GM12878 (cell line): ENCODE measurements at regions not wholly inside any gene's neighbourhood (a gene's known extent, or its start where the extent isn't known, plus 50 kb on each side); places are given as distances from the start of the nearest gene placed in this dataset.

Experiments
- ATAC-seq: fragments of 200-7000 bp; cut with Tn5 transposase; 3 replicates; pipeline ENCODE4 v1.9.1; 2020; ENCODE audit warnings: mild to moderate bottlenecking, moderate library complexity
- BruUV-seq: library from RNA; stranded (reverse); fragments of 400-500 nt; replicated peaks from 2 replicates; lab custom pipeline; 2021; lab: Mats Ljungman, UMichigan
- CTCF ChIA-PET: fragments of 300-600 bp; sonication (Branson Sonifier 250); formaldehyde crosslinking; extraction: SDS; loops from one replicate; lab custom pipeline; 2021; ENCODE audit warnings: inconsistent platforms; lab: Yijun Ruan, JAX
- POLR2A ChIA-PET: fragments of 350-600 bp; formaldehyde crosslinking; extraction: SDS; loops from one replicate; lab custom pipeline; 2021; ENCODE audit warnings: inconsistent platforms; lab: Charles Lee
- RAD21 ChIA-PET: fragments of 300-600 bp; sonication (Branson Sonifier 250); formaldehyde crosslinking; loops from one replicate; lab custom pipeline; 2023; ENCODE audit warnings: antibody characterized with exemption; ENCODE audit not compliant: unreplicated experiment; lab: Charles Lee
- SMC1A ChIA-PET: fragments of 300-600 bp; sonication (Branson Sonifier 250); formaldehyde crosslinking; loops from one replicate; lab custom pipeline; 2023; ENCODE audit not compliant: unreplicated experiment, uncharacterized antibody; lab: Charles Lee
- DNase-seq: peaks from one replicate; pipeline ENCODE4 v3.0.0-alpha.2; 2011; ENCODE audit warnings: low read depth, low spot score
- FAIRE-seq: peaks from 3 replicates; lab custom pipeline; 2011; peaks lifted over from hg19 to GRCh38; lab: Jason Lieb, UNC
- H2AFZ ChIP-seq: 2 replicates; pipeline ENCODE4 v1.6.0; 2011; ENCODE audit warnings: low read depth, low read length, control low read depth; ENCODE audit not compliant: control insufficient read depth
- H3K27ac ChIP-seq: 2 replicates; pipeline ENCODE4 v1.5.1; 2011; ENCODE audit warnings: control low read depth; ENCODE audit not compliant: control insufficient read depth, insufficient read depth
- H3K27me3 ChIP-seq, 2 experiments: replicated peaks in 1 of 2; 2 replicates each; pipeline versions ENCODE4 v1.6.0 to v1.6.1; 2011; ENCODE audit warnings: low read length in 1 of 2; ENCODE audit not compliant: control insufficient read depth in 2 of 2, insufficient read depth in 2 of 2
- H3K36me3 ChIP-seq, 2 experiments: 2 replicates each; pipeline ENCODE4 v1.5.1; 2011; ENCODE audit warnings: low read length in 1 of 2; ENCODE audit not compliant: control insufficient read depth in 2 of 2, insufficient read depth in 2 of 2
- H3K4me1 ChIP-seq: 2 replicates; pipeline ENCODE4 v1.6.1; 2011; ENCODE audit warnings: mild to moderate bottlenecking, low read length, moderate library complexity, mixed read lengths; ENCODE audit not compliant: control insufficient read depth, insufficient read depth
- H3K4me2 ChIP-seq: 2 replicates; pipeline ENCODE4 v1.6.0; 2011; ENCODE audit warnings: control low read depth; ENCODE audit not compliant: control insufficient read depth, insufficient read depth
- H3K4me3 ChIP-seq: fragments of 200-600 bp; sonication (generic); 2 replicates; pipeline ENCODE4 v1.5.1; 2016
- H3K79me2 ChIP-seq: 2 replicates; pipeline ENCODE4 v1.6.0; 2011; ENCODE audit warnings: low read length; ENCODE audit not compliant: control insufficient read depth, insufficient read depth
- H3K9ac ChIP-seq: 2 replicates; pipeline ENCODE4 v1.8.0; 2011; ENCODE audit warnings: low read length, control low read depth, mixed read lengths; ENCODE audit not compliant: control insufficient read depth, insufficient read depth
- H3K9me3 ChIP-seq: replicated peaks from 3 replicates; pipeline ENCODE4 v1.5.1; 2011; ENCODE audit warnings: mild to moderate bottlenecking, low read length; ENCODE audit not compliant: control insufficient read depth, insufficient read depth
- H4K20me1 ChIP-seq: 2 replicates; pipeline ENCODE4 v1.6.0; 2011; ENCODE audit not compliant: control insufficient read depth, insufficient read depth
- CBX5 ChIP-seq: sonication (generic); IDR thresholded peaks from 2 replicates; pipeline ENCODE4 v1.6.1; 2016; ENCODE audit warnings: low read depth, moderate library complexity, mild to moderate bottlenecking, inconsistent platforms
- CHD2 ChIP-seq: IDR thresholded peaks from 2 replicates; pipeline ENCODE4 v1.6.1; 2011; ENCODE audit warnings: low read depth, low read length, improper control_type of control experiment, borderline replicate concordance
- CHD4 ChIP-seq: fragments of 200-600 bp; sonication (generic); IDR thresholded peaks from 2 replicates; pipeline ENCODE4 v1.6.1; 2016; ENCODE audit warnings: mild to moderate bottlenecking
- ETV6 ChIP-seq, 2 experiments: fragments of 450-650 bp in 1 of 2; IDR thresholded peaks in 1 of 2; conservative IDR thresholded peaks in 1 of 2; 2 replicates each; pipeline ENCODE4 v1.6.1; 2014; ENCODE audit warnings: antibody characterized with exemption in 1 of 2, borderline replicate concordance in 1 of 2, low read depth in 1 of 2, mild to moderate bottlenecking in 1 of 2, moderate library complexity in 1 of 2
- GATAD2B ChIP-seq: fragments of 450-650 bp; conservative IDR thresholded peaks from 2 replicates; pipeline ENCODE4 v1.6.1; 2017; ENCODE audit warnings: low read depth, mild to moderate bottlenecking, moderate library complexity
- IKZF1 ChIP-seq: fragments of 450-650 bp; conservative IDR thresholded peaks from 2 replicates; pipeline ENCODE4 v1.6.1; 2017; ENCODE audit warnings: antibody characterized with exemption, mild to moderate bottlenecking
- POLR2AphosphoS5 ChIP-seq: IDR thresholded peaks from 2 replicates; pipeline ENCODE4 v1.6.1; 2011; ENCODE audit warnings: mild to moderate bottlenecking, low read length, inconsistent platforms
- WGBS: methylation state at CpG from one replicate; pipeline ENCODE4 v1.1.6; 2016; ENCODE audit warnings: low lambda C conversion rate; ENCODE audit not compliant: insufficient replicate concordance, insufficient coverage; ENCODE audit errors: missing lambda C conversion rate; 5-methylcytosine and 5-hydroxymethylcytosine counted together
- in situ Hi-C: fragments of 300-500 bp; cut with MboI; formaldehyde crosslinking; loops from 9 replicates; pipeline ENCODE4 v1.14.3; 2018; ENCODE audit warnings: mixed read lengths
- intact Hi-C: fragments of 100-400 bp; cut with micrococcal nuclease; formaldehyde crosslinking; loops from one replicate; pipeline ENCODE4 v1.14.2; 2022; ENCODE audit not compliant: unreplicated experiment

DNA sequence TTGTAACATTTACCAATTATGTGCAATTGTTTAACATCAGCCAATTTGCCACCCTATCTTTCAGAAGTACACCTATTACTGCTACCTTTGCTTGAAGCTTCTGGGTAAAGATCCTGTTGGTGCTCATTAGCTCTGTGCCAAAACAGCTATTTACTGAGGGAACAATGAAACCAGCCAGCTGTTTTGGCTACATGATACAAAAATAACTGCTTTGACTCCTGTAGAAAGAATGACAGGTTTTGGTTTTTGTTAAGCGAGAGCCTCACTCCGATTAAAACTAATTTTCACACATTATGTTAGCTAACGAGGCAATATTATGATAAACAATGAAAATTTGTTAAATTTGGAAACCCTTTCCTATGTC lies 907.0 kb downstream of the EPHA4 start:
- no peaks in the 10 kb centered on the region for H3K9me3 ChIP-seq
- no peak for TF ChIP-seq ETV6 (conservative IDR thresholded peaks at IDR 0.05 in 1 of 2, IDR thresholded peaks at IDR 0.05 in 1 of 2; ENCODE audit: borderline replicate concordance in 1 of 2, low read depth in 1 of 2)
- no peaks in the 10 kb centered on the region for H3K36me3 ChIP-seq
- H3K79me2 ChIP-seq = no peaks in the 10 kb centered on the region
- FAIRE-seq = no peak
- ATAC-seq = no peak
- ChIA-PET POLR2A (no interaction called here), SMC1A (interaction anchor here (0.6 kb wide), 2 partner anchors 32 to 304 kb away, joined by 3 to 4 read pairs; no protein-coding TSS in a partner anchor), CTCF (interaction anchor here (1.0 kb wide), 1 partner anchor 15 kb away, joined by 3 read pairs; no protein-coding TSS in a partner anchor), RAD21 (no interaction called here)
- BruUV-seq = no TSS peak
- no peak overlapping the region for H3K4me3 ChIP-seq
- no peak overlapping the region for H3K27ac ChIP-seq
- no peak for DNase-seq
- 28% methylated on average over 3 of the region's 3 CpGs for WGBS
- no peak overlapping the region for H3K9ac ChIP-seq
- no peaks in the 10 kb centered on the region for H3K27me3 ChIP-seq
- intact Hi-C loops = no loop called here
- H2AFZ ChIP-seq = no peak overlapping the region
- no peaks in the 10 kb centered on the region for H4K20me1 ChIP-seq
- no peaks in the 10 kb centered on the region for H3K4me1 ChIP-seq
- H3K4me2 ChIP-seq = no peak overlapping the region
- in situ Hi-C loops = no loop called here

DNA sequence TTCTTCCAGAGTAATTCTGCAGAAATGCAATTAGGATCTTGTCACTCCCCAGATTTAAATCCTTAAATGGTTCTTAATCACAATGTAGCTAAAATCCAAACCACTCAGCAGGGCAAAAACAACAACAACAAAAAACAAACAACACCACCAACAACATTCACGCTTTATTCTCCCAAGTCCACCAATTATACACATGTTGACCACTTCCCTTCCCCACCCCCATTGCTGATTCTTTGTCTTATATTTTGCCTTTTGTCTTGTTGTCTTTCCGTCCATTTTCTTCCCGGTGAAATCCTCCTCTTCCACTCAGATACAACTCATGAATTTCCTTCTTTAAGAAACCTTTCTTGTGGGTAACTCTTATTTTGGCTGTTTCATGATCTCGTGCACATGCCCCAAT lies 902.8 kb downstream of the EPHA4 start:
- no TSS peak for BruUV-seq
- Histone ChIP-seq H3K27ac (no peak overlapping the region), H4K20me1 (no peaks in the 10 kb centered on the region)
- POLR2A ChIA-PET = no interaction called here
- no peak for TF ChIP-seq POLR2AphosphoS5
- no peak for TF ChIP-seq IKZF1
- TF ChIP-seq CHD2 = no peak
- TF ChIP-seq CBX5 = no peak
- TF ChIP-seq CHD4 = no peak
- no peak for TF ChIP-seq GATAD2B
- TF ChIP-seq, all 136 proteins: peak for 0
- ChIA-PET RAD21 (no interaction called here), SMC1A (no interaction called here), CTCF (no interaction called here)
- ATAC-seq (no peak), DNase-seq (no peak), FAIRE-seq (no peak)
- H3K4me2 ChIP-seq = no peak overlapping the region
- no peaks in the 10 kb centered on the region for H3K27me3 ChIP-seq
- H3K4me3 ChIP-seq = no peak overlapping the region
- in situ Hi-C loops = no loop called here
- H3K9ac ChIP-seq = no peak overlapping the region
- no peaks in the 10 kb centered on the region for H3K36me3 ChIP-seq
- no peaks in the 10 kb centered on the region for H3K9me3 ChIP-seq
- intact Hi-C loops = no loop called here
- H2AFZ ChIP-seq = no peak overlapping the region
- no peaks in the 10 kb centered on the region for H3K79me2 ChIP-seq
- WGBS = 32% methylated on average over 4 of the region's 4 CpGs
- H3K4me1 ChIP-seq = no peaks in the 10 kb centered on the region
